NCI-H2227 (cell line): ENCODE measurements at regions not wholly inside any gene's neighbourhood (a gene's known extent, or its start where the extent isn't known, plus 50 kb on each side); places are given as distances from the start of the nearest gene placed in this dataset.

Experiments
- DNase-seq: peaks from one replicate; lab custom pipeline; 2025; ENCODE audit not compliant: unreplicated experiment; lab: John Stamatoyannopoulos, UW

GRCh38 chr9:89877051-89878002, 272.5 kb downstream of the GADD45G start:
- DNase-seq, result no peak

GRCh38 chr9:89878003-89878411, 273.2 kb downstream of the GADD45G start:
- no peak for DNase-seq

- no peak for DNase-seq
Measured at GRCh38 chr9:89878687-89879086, 273.9 kb downstream of the GADD45G start.

GRCh38 chr9:89879276-89879675, 274.5 kb downstream of the GADD45G start:
- DNase-seq, result no peak

GRCh38 chr9:89879701-89880100, 274.9 kb downstream of the GADD45G start:
- no peak for DNase-seq

- DNase-seq, result no peak
Measured at GRCh38 chr9:89880161-89880560, 275.3 kb downstream of the GADD45G start.

- no peak for DNase-seq
Measured at GRCh38 chr9:89880721-89881120, 275.9 kb downstream of the GADD45G start.

- DNase-seq, result no peak
Measured at GRCh38 chr9:89881431-89881830, 276.6 kb downstream of the GADD45G start.

GRCh38 chr9:89882930-89883361, 278.1 kb downstream of the GADD45G start:
- no peak for DNase-seq

GRCh38 chr9:89883401-89884341, 278.9 kb downstream of the GADD45G start:
- DNase-seq, result no peak

GRCh38 chr9:89884356-89885083, 279.7 kb downstream of the GADD45G start:
- no peak for DNase-seq

- no peak for DNase-seq
Measured at GRCh38 chr9:89885156-89885555, 280.3 kb downstream of the GADD45G start.

- no peak for DNase-seq
Measured at GRCh38 chr9:89886281-89886700, 281.5 kb downstream of the GADD45G start.

GRCh38 chr9:89887286-89887685, 282.5 kb downstream of the GADD45G start:
- DNase-seq, result no peak

GRCh38 chr9:89888233-89888632, 283.4 kb downstream of the GADD45G start:
- DNase-seq, result no peak

GRCh38 chr9:89888677-89889076, 283.9 kb downstream of the GADD45G start:
- DNase-seq, result no peak

- DNase-seq, result no peak
Measured at GRCh38 chr9:89889865-89890264, 285.1 kb downstream of the GADD45G start.

- DNase-seq, result no peak
Measured at GRCh38 chr9:89890326-89890980, 285.6 kb downstream of the GADD45G start.

GRCh38 chr9:89891221-89891590, 286.4 kb downstream of the GADD45G start:
- no peak for DNase-seq

- no peak for DNase-seq
Measured at GRCh38 chr9:89891591-89892304, 286.9 kb downstream of the GADD45G start.
